ENCODE measurements at regions not wholly inside any gene's neighbourhood (a gene's known extent, or its start where the extent isn't known, plus 50 kb on each side); places are given as distances from the start of the nearest gene placed in this dataset.

DNA sequence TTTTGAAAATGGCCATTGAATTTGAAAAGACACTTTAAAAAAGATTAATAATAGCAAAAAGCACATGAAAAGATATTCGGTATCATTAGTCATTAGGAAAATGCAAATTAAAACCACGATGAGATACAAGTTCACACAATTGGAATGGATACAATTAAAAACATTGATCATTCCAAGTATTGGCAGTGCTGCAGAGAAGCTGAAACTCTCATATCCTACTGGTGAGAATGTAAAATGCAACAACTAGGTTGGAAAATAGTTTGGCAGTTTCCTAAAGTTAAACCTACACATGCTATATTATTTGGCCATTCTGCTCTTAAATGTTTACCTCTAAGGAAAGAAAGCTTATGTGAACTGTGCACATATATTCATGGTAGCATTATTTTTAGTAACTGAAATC lies 838.7 kb upstream of the PRMT6 start:
- no peak overlapping the region for H3K27ac ChIP-seq (replicated peaks)
- intact Hi-C loops (cut with micrococcal nuclease): no loop called here
- no peaks in the 10 kb centered on the region for H3K9me3 ChIP-seq (replicated peaks)
- H3K36me3 ChIP-seq: no peaks in the 10 kb centered on the region
- H3K27me3 ChIP-seq (ENCODE audit: low read depth): no peaks in the 10 kb centered on the region
- no peak for DNase-seq
- TF ChIP-seq, protein P1, sequence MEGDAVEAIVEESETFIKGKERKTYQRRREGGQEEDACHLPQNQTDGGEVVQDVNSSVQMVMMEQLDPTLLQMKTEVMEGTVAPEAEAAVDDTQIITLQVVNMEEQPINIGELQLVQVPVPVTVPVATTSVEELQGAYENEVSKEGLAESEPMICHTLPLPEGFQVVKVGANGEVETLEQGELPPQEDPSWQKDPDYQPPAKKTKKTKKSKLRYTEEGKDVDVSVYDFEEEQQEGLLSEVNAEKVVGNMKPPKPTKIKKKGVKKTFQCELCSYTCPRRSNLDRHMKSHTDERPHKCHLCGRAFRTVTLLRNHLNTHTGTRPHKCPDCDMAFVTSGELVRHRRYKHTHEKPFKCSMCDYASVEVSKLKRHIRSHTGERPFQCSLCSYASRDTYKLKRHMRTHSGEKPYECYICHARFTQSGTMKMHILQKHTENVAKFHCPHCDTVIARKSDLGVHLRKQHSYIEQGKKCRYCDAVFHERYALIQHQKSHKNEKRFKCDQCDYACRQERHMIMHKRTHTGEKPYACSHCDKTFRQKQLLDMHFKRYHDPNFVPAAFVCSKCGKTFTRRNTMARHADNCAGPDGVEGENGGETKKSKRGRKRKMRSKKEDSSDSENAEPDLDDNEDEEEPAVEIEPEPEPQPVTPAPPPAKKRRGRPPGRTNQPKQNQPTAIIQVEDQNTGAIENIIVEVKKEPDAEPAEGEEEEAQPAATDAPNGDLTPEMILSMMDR (IDR thresholded peaks at IDR 0.05; ENCODE audit: borderline replicate concordance): no peak
- no peaks in the 10 kb centered on the region for H3K4me1 ChIP-seq
- no peak overlapping the region for H3K4me3 ChIP-seq

- Histone ChIP-seq H3K4me3 (no peak overlapping the region), H3K27me3 (ENCODE audit: low read depth) (no peaks in the 10 kb centered on the region), H3K27ac (replicated peaks) (no peak overlapping the region), H3K36me3 (no peaks in the 10 kb centered on the region), H3K4me1 (no peaks in the 10 kb centered on the region), H3K9me3 (replicated peaks) (no peaks in the 10 kb centered on the region)
- TF ChIP-seq, protein P1 (IDR thresholded peaks at IDR 0.05; ENCODE audit: borderline replicate concordance): no peak
- no peak for DNase-seq
- intact Hi-C loops (cut with micrococcal nuclease): no loop called here
These were observed 834.1 kb upstream of the PRMT6 start for GRCh38 chr1:106222403-106222802.

- H3K27ac ChIP-seq (replicated peaks): no peak overlapping the region
- DNase-seq: no peak
- H3K9me3 ChIP-seq (replicated peaks): no peaks in the 10 kb centered on the region
- TF ChIP-seq, protein P1 (IDR thresholded peaks at IDR 0.05; ENCODE audit: borderline replicate concordance): no peak
- H3K4me1 ChIP-seq: no peaks in the 10 kb centered on the region
- no peaks in the 10 kb centered on the region for H3K36me3 ChIP-seq
- no peaks in the 10 kb centered on the region for H3K27me3 ChIP-seq (ENCODE audit: low read depth)
- intact Hi-C loops (cut with micrococcal nuclease): no loop called here
- H3K4me3 ChIP-seq: no peak overlapping the region
These were observed 833.3 kb upstream of the PRMT6 start for GRCh38 chr1:106223213-106223612.

DNA sequence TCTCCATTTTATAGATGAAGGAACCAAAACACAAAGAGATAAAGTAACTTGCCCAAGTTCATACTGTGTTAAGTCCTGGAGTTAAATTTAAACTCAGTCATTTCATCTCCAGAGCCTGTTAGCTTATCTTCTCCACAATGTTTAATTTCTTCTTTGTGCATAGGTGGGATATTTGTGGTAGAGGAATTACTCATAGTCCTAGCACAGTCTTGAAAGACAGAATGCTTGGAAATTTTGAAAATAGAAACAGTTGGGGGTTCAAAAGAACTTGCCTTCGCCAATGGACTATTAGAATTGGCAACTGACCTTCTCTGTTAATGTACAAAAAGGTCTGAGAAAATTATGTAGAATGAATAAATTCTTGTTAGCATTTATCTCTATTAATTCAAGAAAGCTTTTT lies 832.0 kb upstream of the PRMT6 start:
- TF ChIP-seq, protein P1 (IDR thresholded peaks at IDR 0.05; ENCODE audit: borderline replicate concordance): no peak

DNA sequence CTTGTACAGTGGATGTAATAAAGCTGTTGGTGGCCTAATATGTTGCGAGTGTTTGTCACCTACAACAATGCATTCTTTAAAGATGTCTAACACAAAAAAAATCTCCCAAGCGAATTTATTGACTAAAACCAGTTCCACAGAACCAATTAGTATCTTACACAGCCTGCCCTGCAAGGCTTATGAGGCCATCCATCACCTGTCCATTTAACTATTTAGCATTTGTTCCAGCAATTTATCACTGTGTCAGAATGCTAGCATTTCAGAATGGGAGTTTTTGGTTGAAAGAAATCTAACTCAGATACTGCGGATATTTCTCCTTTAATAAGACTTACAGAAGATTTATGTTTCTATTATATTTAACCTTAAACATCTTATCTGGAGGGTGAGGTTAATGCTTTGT lies 831.1 kb upstream of the PRMT6 start:
- Histone ChIP-seq H3K4me3 (no peak overlapping the region), H3K36me3 (no peaks in the 10 kb centered on the region), H3K27ac (replicated peaks) (no peak overlapping the region), H3K27me3 (ENCODE audit: low read depth) (no peaks in the 10 kb centered on the region), H3K4me1 (no peaks in the 10 kb centered on the region), H3K9me3 (replicated peaks) (no peaks in the 10 kb centered on the region)
- intact Hi-C loops (cut with micrococcal nuclease): no loop called here
- DNase-seq: no peak
- TF ChIP-seq, protein P1 (IDR thresholded peaks at IDR 0.05; ENCODE audit: borderline replicate concordance): no peak

More for the DNA sequence above, 832.0 kb upstream of the PRMT6 start:
- Histone ChIP-seq H3K4me3 (no peak overlapping the region), H3K27me3 (ENCODE audit: low read depth) (no peaks in the 10 kb centered on the region), H3K9me3 (replicated peaks) (no peaks in the 10 kb centered on the region), H3K4me1 (no peaks in the 10 kb centered on the region), H3K27ac (replicated peaks) (no peak overlapping the region), H3K36me3 (no peaks in the 10 kb centered on the region)
- intact Hi-C loops (cut with micrococcal nuclease): no loop called here
- no peak for DNase-seq

- Histone ChIP-seq H3K9me3 (replicated peaks) (no peaks in the 10 kb centered on the region), H3K4me1 (no peaks in the 10 kb centered on the region), H3K36me3 (no peaks in the 10 kb centered on the region), H3K27me3 (ENCODE audit: low read depth) (no peaks in the 10 kb centered on the region), H3K4me3 (no peak overlapping the region), H3K27ac (replicated peaks) (no peak overlapping the region)
- no peak for DNase-seq
- intact Hi-C loops (cut with micrococcal nuclease): no loop called here
- TF ChIP-seq, protein P1 (IDR thresholded peaks at IDR 0.05; ENCODE audit: borderline replicate concordance): no peak
These were observed 829.9 kb upstream of the PRMT6 start for GRCh38 chr1:106226550-106226949.

Data from left ventricle myocardium inferior (tissue), 1 donor.